Loucy (cell line): ENCODE measurements at regions not wholly inside any gene's neighbourhood (a gene's known extent, or its start where the extent isn't known, plus 50 kb on each side); places are given as distances from the start of the nearest gene placed in this dataset.

Experiments used
- H2AFZ ChIP-seq: fragments of 200-600 bp; sonication (generic); 2 replicates; pipeline ENCODE4 v1.6.0; 2016; ENCODE audit warnings: antibody characterized with exemption, mild to moderate bottlenecking, low read length, moderate library complexity
- H3F3A ChIP-seq: fragments of 200-600 bp; 2 replicates; pipeline ENCODE4 v1.6.0; 2016; ENCODE audit warnings: antibody characterized with exemption, low read depth, mild to moderate bottlenecking
- H3K27me3 ChIP-seq: fragments of 200-600 bp; sonication (generic); 2 replicates; pipeline ENCODE4 v1.6.1; 2014; ENCODE audit warnings: low read length, mild to moderate bottlenecking; ENCODE audit not compliant: insufficient read depth, poor library complexity, severe bottlenecking
- H3K36me3 ChIP-seq: fragments of 200-600 bp; sonication (generic); 2 replicates; pipeline ENCODE4 v1.6.1; 2016; ENCODE audit warnings: low read length; ENCODE audit not compliant: insufficient read depth
- H3K4me1 ChIP-seq: fragments of 200-600 bp; sonication (generic); 2 replicates; pipeline ENCODE4 v1.5.1; 2014; ENCODE audit warnings: low read length, mild to moderate bottlenecking; ENCODE audit not compliant: insufficient read depth, poor library complexity, severe bottlenecking
- H3K4me2 ChIP-seq: fragments of 200-600 bp; sonication (generic); 2 replicates; pipeline ENCODE4 v1.6.0; 2014; ENCODE audit warnings: antibody characterized with exemption, low read length, low read depth, mild to moderate bottlenecking; ENCODE audit not compliant: poor library complexity, severe bottlenecking
- H3K4me3 ChIP-seq: fragments of 200-600 bp; sonication (generic); 2 replicates; pipeline ENCODE4 v1.5.1; 2014; ENCODE audit warnings: low read length, mild to moderate bottlenecking, mixed read lengths; ENCODE audit not compliant: poor library complexity, severe bottlenecking
- H3K79me2 ChIP-seq: fragments of 200-600 bp; sonication (generic); 2 replicates; pipeline ENCODE4 v1.6.1; 2014; ENCODE audit warnings: low read length; ENCODE audit not compliant: insufficient read depth
- H3K9ac ChIP-seq: fragments of 200-600 bp; sonication (generic); 2 replicates; pipeline ENCODE4 v1.6.0; 2014; ENCODE audit warnings: mild to moderate bottlenecking, low read depth, low read length, moderate library complexity; ENCODE audit not compliant: poor library complexity, severe bottlenecking
- H3K9me2 ChIP-seq: fragments of 200-600 bp; sonication (generic); replicated peaks from 2 replicates; pipeline ENCODE4 v1.6.1; 2016; ENCODE audit warnings: low read depth, low read length, mixed read lengths
- H3K9me3 ChIP-seq: fragments of 200-600 bp; sonication (generic); 2 replicates; pipeline ENCODE4 v1.6.1; 2014; ENCODE audit warnings: mild to moderate bottlenecking, antibody characterized with exemption, low read length, low read depth; ENCODE audit not compliant: insufficient read depth
- H4K20me1 ChIP-seq: fragments of 200-600 bp; sonication (generic); 2 replicates; pipeline ENCODE4 v1.6.0; 2014; ENCODE audit warnings: antibody characterized with exemption, low read length, mild to moderate bottlenecking; ENCODE audit not compliant: insufficient read depth, poor library complexity, severe bottlenecking
- EZH2phosphoT487 ChIP-seq: fragments of 200-600 bp; IDR thresholded peaks from 2 replicates; pipeline ENCODE4 v1.6.1; 2018; ENCODE audit warnings: antibody characterized with exemption, mild to moderate bottlenecking, moderate library complexity, borderline replicate concordance
- TF ChIP-seq, protein P1 (sequence below): fragments of 200-600 bp; sonication (generic); conservative IDR thresholded peaks from 2 replicates; pipeline ENCODE4 v1.5.1; 2014; ENCODE audit warnings: mild to moderate bottlenecking, antibody characterized with exemption, low read length

DNA sequence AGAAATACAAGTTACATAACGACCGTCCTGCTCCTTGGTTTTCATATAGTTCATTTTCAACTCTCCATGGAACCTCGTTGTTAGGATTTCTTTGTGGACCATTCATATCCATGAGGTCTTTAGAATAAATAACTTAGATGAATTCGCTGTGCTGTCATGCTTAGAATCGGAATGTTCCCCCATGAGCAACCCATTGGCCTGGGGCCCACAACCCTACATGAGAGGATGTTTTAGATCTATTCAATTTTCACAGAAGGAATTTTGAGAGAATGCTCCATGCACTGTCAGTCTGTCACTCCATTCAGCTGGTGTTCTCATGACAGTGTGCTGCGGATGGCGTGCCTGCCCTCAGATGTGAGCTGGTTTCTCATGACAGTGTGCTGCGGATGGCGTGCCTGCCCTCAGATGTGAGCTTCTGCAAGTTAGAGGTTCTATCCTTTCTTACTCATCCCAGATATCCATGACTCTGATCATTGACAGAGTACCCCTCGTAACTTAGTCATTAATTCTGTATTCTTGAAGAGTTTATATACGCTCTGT, 1193.1 kb downstream of the EFNB2 start:
- Histone ChIP-seq H3K79me2 (no peaks in the 10 kb centered on the region), H3K36me3 (no peaks in the 10 kb centered on the region), H3K4me1 (peaks cover 20% of the 10 kb centered on the region), H3K4me2 (no peak overlapping the region), H3K9ac (no peak overlapping the region), H3K9me3 (no peaks in the 10 kb centered on the region), H3K4me3 (no peak overlapping the region), H3K9me2 (no peaks in the 10 kb centered on the region), H2AFZ (no peak overlapping the region), H3F3A (no peaks in the 10 kb centered on the region), H3K27me3 (no peaks in the 10 kb centered on the region), H4K20me1 (no peaks in the 10 kb centered on the region)
- TF ChIP-seq, protein P1, sequence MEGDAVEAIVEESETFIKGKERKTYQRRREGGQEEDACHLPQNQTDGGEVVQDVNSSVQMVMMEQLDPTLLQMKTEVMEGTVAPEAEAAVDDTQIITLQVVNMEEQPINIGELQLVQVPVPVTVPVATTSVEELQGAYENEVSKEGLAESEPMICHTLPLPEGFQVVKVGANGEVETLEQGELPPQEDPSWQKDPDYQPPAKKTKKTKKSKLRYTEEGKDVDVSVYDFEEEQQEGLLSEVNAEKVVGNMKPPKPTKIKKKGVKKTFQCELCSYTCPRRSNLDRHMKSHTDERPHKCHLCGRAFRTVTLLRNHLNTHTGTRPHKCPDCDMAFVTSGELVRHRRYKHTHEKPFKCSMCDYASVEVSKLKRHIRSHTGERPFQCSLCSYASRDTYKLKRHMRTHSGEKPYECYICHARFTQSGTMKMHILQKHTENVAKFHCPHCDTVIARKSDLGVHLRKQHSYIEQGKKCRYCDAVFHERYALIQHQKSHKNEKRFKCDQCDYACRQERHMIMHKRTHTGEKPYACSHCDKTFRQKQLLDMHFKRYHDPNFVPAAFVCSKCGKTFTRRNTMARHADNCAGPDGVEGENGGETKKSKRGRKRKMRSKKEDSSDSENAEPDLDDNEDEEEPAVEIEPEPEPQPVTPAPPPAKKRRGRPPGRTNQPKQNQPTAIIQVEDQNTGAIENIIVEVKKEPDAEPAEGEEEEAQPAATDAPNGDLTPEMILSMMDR = no peak
- no peak for TF ChIP-seq EZH2phosphoT487

DNA sequence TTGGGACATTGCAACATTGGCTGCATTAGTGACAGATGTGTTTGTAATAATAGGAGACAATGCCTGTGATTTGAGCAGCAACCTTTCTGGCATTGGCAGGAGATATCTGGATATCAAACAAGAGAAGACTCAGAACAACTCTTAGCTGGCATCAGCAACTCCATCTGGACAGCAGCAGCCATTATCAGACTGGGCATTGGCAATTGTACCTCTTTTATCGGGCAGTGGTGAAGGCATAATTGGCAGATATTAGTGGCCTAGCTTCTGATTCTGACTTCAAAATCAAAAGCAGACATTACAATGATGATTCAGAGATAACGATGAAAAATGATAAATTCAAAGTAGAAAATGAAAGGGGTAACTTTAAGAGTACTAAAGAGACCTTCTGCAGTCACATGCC, 1193.7 kb downstream of the EFNB2 start:
- Histone ChIP-seq H3K27me3 (no peaks in the 10 kb centered on the region), H3K9me2 (no peaks in the 10 kb centered on the region), H3K9me3 (no peaks in the 10 kb centered on the region), H3K79me2 (no peaks in the 10 kb centered on the region), H3K4me1 (peaks cover 20% of the 10 kb centered on the region), H3K4me2 (no peak overlapping the region), H3F3A (no peaks in the 10 kb centered on the region), H2AFZ (0 out of 2 replicates have a peak overlapping the region, but pooled peaks have one; percentile 16), H3K4me3 (no peak overlapping the region), H3K9ac (no peak overlapping the region), H3K36me3 (no peaks in the 10 kb centered on the region), H4K20me1 (no peaks in the 10 kb centered on the region)
- no peak for TF ChIP-seq EZH2phosphoT487
- TF ChIP-seq, protein P1 = no peak

DNA sequence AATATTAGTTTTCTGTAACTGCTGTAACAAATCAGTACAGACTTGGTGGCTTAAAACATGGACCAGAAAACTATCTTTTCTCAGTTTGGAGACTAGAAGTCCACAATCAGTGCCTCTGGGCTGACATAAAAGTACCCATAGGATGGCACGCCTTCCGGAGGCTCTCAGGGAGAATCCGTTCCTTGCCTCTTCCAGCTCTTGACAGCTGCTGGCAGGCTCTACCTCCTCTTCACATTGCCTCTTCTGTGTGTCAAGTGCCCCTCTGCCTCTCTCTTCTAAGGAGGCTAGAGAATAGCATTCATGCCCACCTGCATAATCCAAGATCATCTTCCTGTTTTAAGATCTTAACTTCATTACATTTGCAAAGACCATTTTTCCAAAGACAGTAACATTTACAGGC, 1194.2 kb downstream of the EFNB2 start:
- 0 out of 2 replicates have a peak overlapping the region, but pooled peaks have one; percentile 16 for H2AFZ ChIP-seq
- H3F3A ChIP-seq = no peaks in the 10 kb centered on the region
- peaks cover 20% of the 10 kb centered on the region for H3K4me1 ChIP-seq
- no peak overlapping the region for H3K4me2 ChIP-seq
- no peaks in the 10 kb centered on the region for H3K9me3 ChIP-seq
- H3K27me3 ChIP-seq = no peaks in the 10 kb centered on the region
- no peaks in the 10 kb centered on the region for H4K20me1 ChIP-seq
- no peak overlapping the region for H3K9ac ChIP-seq
- H3K79me2 ChIP-seq = no peaks in the 10 kb centered on the region
- TF ChIP-seq, protein P1 = no peak
- no peak for TF ChIP-seq EZH2phosphoT487
- no peaks in the 10 kb centered on the region for H3K36me3 ChIP-seq
- H3K9me2 ChIP-seq = no peaks in the 10 kb centered on the region
- no peak overlapping the region for H3K4me3 ChIP-seq
